Gastrocnemius medialis (tissue), 4 donors: ENCODE measurements at regions not wholly inside any gene's neighbourhood (a gene's known extent, or its start where the extent isn't known, plus 50 kb on each side); places are given as distances from the start of the nearest gene placed in this dataset.

Experiments
- CTCF ChIP-seq, 5 experiments: fragments of 450-650 bp in 3 of 5; fragments of 200-600 bp in 2 of 5; sonication (generic) in 2 of 5; IDR thresholded peaks in 4 of 5; conservative IDR thresholded peaks in 1 of 5; 1 replicate in 4 of 5; 2 replicates in 1 of 5; pipeline ENCODE4 v1.5.1; 2016 to 2019; ENCODE audit warnings: antibody characterized with exemption in 5 of 5, mild to moderate bottlenecking in 3 of 5, moderate library complexity in 3 of 5
- POLR2A ChIP-seq, 2 donors: fragments of 450-650 bp; IDR thresholded peaks; one replicate each; pipeline ENCODE4 v1.6.1; 2017; ENCODE audit warnings: antibody characterized with exemption in 2 of 2, mild to moderate bottlenecking in 2 of 2, moderate library complexity in 2 of 2

GRCh38 chr15:70509282-70509662 lies 254.1 kb downstream of the UACA start:
- no peak for TF ChIP-seq CTCF (IDR thresholded peaks at IDR 0.05 in 4 of 5, conservative IDR thresholded peaks at IDR 0.05 in 1 of 5)
- TF ChIP-seq POLR2A (IDR thresholded peaks at IDR 0.05), result no peak
